GM13977 (cell line): ENCODE measurements at regions not wholly inside any gene's neighbourhood (a gene's known extent, or its start where the extent isn't known, plus 50 kb on each side); places are given as distances from the start of the nearest gene placed in this dataset.

Source experiments
- DNase-seq: peaks from one replicate; pipeline ENCODE4 v3.0.0; 2012; ENCODE audit warnings: low spot score
- CTCF ChIP-seq: IDR thresholded peaks from 2 replicates; pipeline ENCODE4 v1.5.1; 2012; ENCODE audit warnings: mild to moderate bottlenecking, control low read depth; ENCODE audit not compliant: insufficient read depth; ENCODE audit errors: extremely low read depth, missing control alignments
- in situ Hi-C: fragments of 300-500 bp; cut with MboI; formaldehyde crosslinking; loops from one replicate; pipeline ENCODE4 v1.12.0; 2022; ENCODE audit warnings: low sequenced_read_pairs, low pct_unique_long_range_greater_than_20kb, mixed read lengths, inconsistent platforms; ENCODE audit not compliant: unreplicated experiment

GRCh38 chr3:116808725-116809124, 99.1 kb downstream of the TUSC7 start:
- TF ChIP-seq CTCF = no peak
- DNase-seq = no peak
- in situ Hi-C loops = no loop called here

GRCh38 chr3:116809208-116809607, 99.6 kb downstream of the TUSC7 start:
- in situ Hi-C loops = no loop called here
- no peak for DNase-seq
- no peak for TF ChIP-seq CTCF

- no peak for DNase-seq
- no peak for TF ChIP-seq CTCF
- in situ Hi-C loops = no loop called here
These were observed 102.2 kb downstream of the TUSC7 start for GRCh38 chr3:116811754-116812153.

GRCh38 chr3:116812949-116813348, 103.4 kb downstream of the TUSC7 start:
- TF ChIP-seq CTCF = no peak
- no peak for DNase-seq
- in situ Hi-C loops = no loop called here

- in situ Hi-C loops = no loop called here
- no peak for TF ChIP-seq CTCF
- DNase-seq = no peak
These were observed 105.7 kb downstream of the TUSC7 start for GRCh38 chr3:116815321-116815720.

GRCh38 chr3:116815831-116816588, 106.4 kb downstream of the TUSC7 start:
- in situ Hi-C loops = no loop called here
- no peak for TF ChIP-seq CTCF
- DNase-seq = no peak
